ENCODE measurements at regions not wholly inside any gene's neighbourhood (a gene's known extent, or its start where the extent isn't known, plus 50 kb on each side); places are given as distances from the start of the nearest gene placed in this dataset.

DNA sequence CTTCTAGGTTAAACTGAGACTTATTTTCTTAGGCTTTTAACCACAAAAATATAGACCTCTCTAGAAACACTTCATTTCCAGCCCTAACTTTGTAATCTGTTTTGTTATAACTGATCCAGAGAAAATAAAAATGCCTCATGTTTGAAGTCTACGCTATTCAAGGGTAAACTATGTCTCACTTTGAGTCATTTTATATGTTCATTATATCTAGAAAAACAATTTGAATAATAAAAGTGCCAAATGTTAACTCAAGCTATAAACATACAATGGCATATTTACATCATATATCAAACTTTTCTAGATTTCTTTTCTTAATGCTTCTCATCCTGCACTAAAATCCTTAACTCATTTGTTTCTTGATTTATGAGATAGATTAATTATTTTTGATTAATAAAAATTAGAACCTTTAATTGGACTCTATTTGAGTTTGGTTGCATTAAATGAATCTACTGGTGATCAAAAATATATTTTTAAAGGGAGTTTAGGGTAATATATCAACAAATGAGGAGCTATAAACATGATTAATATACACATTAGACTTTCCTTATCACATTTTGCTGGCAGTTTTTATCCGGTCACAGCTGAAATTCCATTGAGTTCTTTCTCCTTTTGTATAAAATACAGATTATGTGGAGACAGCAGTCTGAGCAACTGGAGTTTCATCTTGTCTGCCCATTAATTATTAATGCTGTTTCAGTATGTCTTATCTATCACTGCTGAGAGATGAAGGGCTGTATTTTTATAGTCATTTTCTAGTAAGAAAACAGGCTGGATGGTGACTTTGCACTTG, 246.5 kb downstream of the TBX18 start (continued):
- TF ChIP-seq, protein P1, sequence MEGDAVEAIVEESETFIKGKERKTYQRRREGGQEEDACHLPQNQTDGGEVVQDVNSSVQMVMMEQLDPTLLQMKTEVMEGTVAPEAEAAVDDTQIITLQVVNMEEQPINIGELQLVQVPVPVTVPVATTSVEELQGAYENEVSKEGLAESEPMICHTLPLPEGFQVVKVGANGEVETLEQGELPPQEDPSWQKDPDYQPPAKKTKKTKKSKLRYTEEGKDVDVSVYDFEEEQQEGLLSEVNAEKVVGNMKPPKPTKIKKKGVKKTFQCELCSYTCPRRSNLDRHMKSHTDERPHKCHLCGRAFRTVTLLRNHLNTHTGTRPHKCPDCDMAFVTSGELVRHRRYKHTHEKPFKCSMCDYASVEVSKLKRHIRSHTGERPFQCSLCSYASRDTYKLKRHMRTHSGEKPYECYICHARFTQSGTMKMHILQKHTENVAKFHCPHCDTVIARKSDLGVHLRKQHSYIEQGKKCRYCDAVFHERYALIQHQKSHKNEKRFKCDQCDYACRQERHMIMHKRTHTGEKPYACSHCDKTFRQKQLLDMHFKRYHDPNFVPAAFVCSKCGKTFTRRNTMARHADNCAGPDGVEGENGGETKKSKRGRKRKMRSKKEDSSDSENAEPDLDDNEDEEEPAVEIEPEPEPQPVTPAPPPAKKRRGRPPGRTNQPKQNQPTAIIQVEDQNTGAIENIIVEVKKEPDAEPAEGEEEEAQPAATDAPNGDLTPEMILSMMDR (IDR thresholded peaks at IDR 0.05; ENCODE audit: low read depth, low read length, missing input control) = no peak
- TF ChIP-seq RAD21 (IDR thresholded peaks at IDR 0.05) = no peak

DNA sequence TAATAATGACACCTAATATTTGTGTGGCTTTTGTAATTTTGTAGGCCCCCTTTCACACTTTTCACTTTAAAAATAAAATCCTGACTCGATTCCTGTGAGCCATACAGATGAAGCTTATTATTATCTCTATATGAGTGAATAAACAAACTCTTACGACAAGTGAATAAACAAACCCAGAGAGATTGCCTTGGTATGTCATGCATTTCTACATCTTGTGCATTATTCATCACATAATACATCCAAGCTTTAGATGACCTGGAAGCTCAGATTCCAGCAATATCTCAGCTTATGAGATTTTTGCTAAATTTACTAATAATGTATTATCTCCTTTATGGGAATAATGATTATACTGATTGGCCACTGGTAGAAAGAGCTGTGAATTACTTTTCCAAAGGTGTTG, 248.2 kb downstream of the TBX18 start:
- 72% methylated on average over 2 of the region's 2 CpGs for WGBS
- Histone ChIP-seq H3K27ac (ENCODE audit: low read depth in 1 of 2, low read length in 2 of 2) (no peak overlapping the region), H3K27me3 (ENCODE audit: control insufficient read depth in 4 of 4, insufficient read depth in 4 of 4, low read length in 3 of 4) (no peaks in the 10 kb centered on the region), H3K36me3 (ENCODE audit: control insufficient read depth in 4 of 4, insufficient read depth in 3 of 4, low read depth in 1 of 4, low read length in 3 of 4) (no peaks in the 10 kb centered on the region), H3K4me1 (ENCODE audit: control insufficient read depth in 4 of 4, insufficient read depth in 4 of 4, low read length in 3 of 4) (no peaks in the 10 kb centered on the region), H3K9ac (ENCODE audit: low read depth in 1 of 2, low read length in 2 of 2) (no peak overlapping the region), H3K9me3 (ENCODE audit: control insufficient read depth in 4 of 4, low read length in 3 of 4) (no peaks in the 10 kb centered on the region), H3K4me3 (ENCODE audit: low read depth in 1 of 3, low read length in 3 of 3) (no peak overlapping the region)
- no peak for TF ChIP-seq HNF4A (conservative IDR thresholded peaks at IDR 0.05)
- no peak for TF ChIP-seq HNF4G (IDR thresholded peaks at IDR 0.05)
- TF ChIP-seq RXRA (IDR thresholded peaks at IDR 0.05) = no peak
- no peak for TF ChIP-seq JUND (IDR thresholded peaks at IDR 0.05)
- no peak for TF ChIP-seq FOXA2 (IDR thresholded peaks at IDR 0.05)
- no peak for TF ChIP-seq NR2F2 (IDR thresholded peaks at IDR 0.05)
- no peak for TF ChIP-seq GABPA (IDR thresholded peaks at IDR 0.05 in 1 of 2, conservative IDR thresholded peaks at IDR 0.05 in 1 of 2)
- TF ChIP-seq YY1 (IDR thresholded peaks at IDR 0.05) = no peak
- no peak for TF ChIP-seq ZBTB33 (IDR thresholded peaks at IDR 0.05)
- no peak for TF ChIP-seq FOXA1 (IDR thresholded peaks at IDR 0.05)
- TF ChIP-seq, protein P1 (IDR thresholded peaks at IDR 0.05; ENCODE audit: low read depth, low read length, missing input control) = no peak
- TF ChIP-seq TAF1 (conservative IDR thresholded peaks at IDR 0.05) = no peak
- no peak for TF ChIP-seq ATF3 (IDR thresholded peaks at IDR 0.05)
- TF ChIP-seq RAD21 (IDR thresholded peaks at IDR 0.05) = no peak
- no peak for TF ChIP-seq SP1 (IDR thresholded peaks at IDR 0.05)
- no peak for TF ChIP-seq REST (IDR thresholded peaks at IDR 0.05)
- TF ChIP-seq, protein P2, sequence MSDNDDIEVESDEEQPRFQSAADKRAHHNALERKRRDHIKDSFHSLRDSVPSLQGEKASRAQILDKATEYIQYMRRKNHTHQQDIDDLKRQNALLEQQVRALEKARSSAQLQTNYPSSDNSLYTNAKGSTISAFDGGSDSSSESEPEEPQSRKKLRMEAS (IDR thresholded peaks at IDR 0.05) = no peak
- TF ChIP-seq EGR1 (IDR thresholded peaks at IDR 0.05; ENCODE audit: low read depth in 2 of 2) = no peak
- no peak for DNase-seq (ENCODE audit: low spot score)

All from liver (tissue), 8 donors.